ENCODE measurements at regions not wholly inside any gene's neighbourhood (a gene's known extent, or its start where the extent isn't known, plus 50 kb on each side); places are given as distances from the start of the nearest gene placed in this dataset.

DNA sequence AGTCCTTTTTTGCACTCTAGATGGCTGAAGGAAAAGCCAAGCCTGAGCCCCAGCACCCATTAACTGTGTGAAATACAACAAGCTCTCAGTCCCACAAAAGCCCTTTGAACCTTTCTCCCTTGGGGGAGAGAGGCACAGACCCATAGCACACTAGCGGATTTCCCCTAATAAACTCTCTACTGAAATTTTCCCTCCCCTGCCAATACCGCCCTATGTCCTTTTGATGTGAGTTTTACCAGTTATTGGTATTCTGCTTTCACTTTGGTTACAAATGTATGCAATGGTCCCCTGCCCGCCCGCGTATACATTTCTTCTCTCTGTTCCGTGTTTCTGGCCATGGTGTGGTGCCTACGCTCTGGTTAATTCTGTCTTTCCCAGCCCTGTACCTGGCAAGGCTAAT, 54.0 kb upstream of the MYO16 start:
- ATAC-seq (ENCODE audit: low read depth) (no peak), DNase-seq (ENCODE audit: low spot score in 2 of 2) (no peak)
- Mint-ChIP-seq H3K9me3 (no peaks in the 10 kb centered on the region), H3K27me3 (no peaks in the 10 kb centered on the region), H3K36me3 (no peaks in the 10 kb centered on the region), H3K4me3 (no peak overlapping the region), H3K4me1 (no peaks in the 10 kb centered on the region), H3K27ac (no peak overlapping the region)

Measured in memory B cell (primary cell).